Activated naive CD4-positive, alpha-beta T cell treated with anti-CD3 and anti-CD28 coated beads, Interleukin-2, amount 10 ng/mL, durations not matched to agents 7 days and 5 days (primary cell): ENCODE measurements at regions not wholly inside any gene's neighbourhood (a gene's known extent, or its start where the extent isn't known, plus 50 kb on each side); places are given as distances from the start of the nearest gene placed in this dataset.

ENCODE experiments used
- CTCF ChIA-PET: fragments of 350-600 bp; sonication (Branson Sonifier 250); formaldehyde crosslinking; loops from one replicate; lab custom pipeline; 2021; ENCODE audit warnings: antibody characterized with exemption; lab: Charles Lee
- DNase-seq: peaks from one replicate; pipeline ENCODE4 v3.0.0-alpha.2; 2020
- H3K27ac Mint-ChIP-seq: one replicate; pipeline ENCODE4 v1.8.0; 2021; ENCODE audit warnings: mild to moderate bottlenecking, moderate library complexity, mixed read lengths
- H3K27me3 Mint-ChIP-seq: one replicate; pipeline ENCODE4 v1.8.0; 2021; ENCODE audit warnings: mild to moderate bottlenecking, mixed read lengths
- H3K36me3 Mint-ChIP-seq: one replicate; pipeline ENCODE4 v1.8.0; 2021; ENCODE audit warnings: mixed read lengths
- H3K4me1 Mint-ChIP-seq: one replicate; pipeline ENCODE4 v1.8.0; 2021; ENCODE audit warnings: mixed read lengths
- H3K4me3 Mint-ChIP-seq: one replicate; pipeline ENCODE4 v1.8.0; 2021; ENCODE audit warnings: mild to moderate bottlenecking, moderate library complexity, mixed read lengths
- H3K9me3 Mint-ChIP-seq: one replicate; pipeline ENCODE4 v1.8.0; 2021; ENCODE audit warnings: mixed read lengths

DNA sequence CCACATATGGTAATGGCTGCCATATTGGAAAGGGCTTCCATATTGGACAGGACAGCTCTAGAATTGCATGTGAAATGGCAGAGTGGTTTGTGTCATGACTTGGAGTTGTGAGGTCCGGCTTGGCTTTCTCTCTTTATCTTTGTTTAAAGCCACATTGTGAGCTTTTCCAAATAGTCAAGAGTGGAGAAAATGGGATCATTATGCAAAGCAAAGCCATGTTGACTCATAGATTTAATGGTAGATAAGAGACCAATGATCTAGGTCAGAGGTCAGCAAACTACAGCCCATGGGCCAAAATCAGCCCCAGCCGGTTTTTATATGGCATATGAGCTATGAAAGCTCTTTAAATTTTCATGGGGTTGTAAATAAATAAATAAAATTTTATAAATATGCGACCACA lies 449.1 kb downstream of the BCL11B start:
- H3K4me1 Mint-ChIP-seq, result peaks cover 2% of the 10 kb centered on the region
- H3K9me3 Mint-ChIP-seq, result no peaks in the 10 kb centered on the region
- CTCF ChIA-PET, result no interaction called here
- DNase-seq, result no peak
- no peak overlapping the region for H3K27ac Mint-ChIP-seq
- H3K27me3 Mint-ChIP-seq, result peaks cover 6% of the 10 kb centered on the region
- H3K4me3 Mint-ChIP-seq, result no peak overlapping the region
- H3K36me3 Mint-ChIP-seq, result no peaks in the 10 kb centered on the region

DNA sequence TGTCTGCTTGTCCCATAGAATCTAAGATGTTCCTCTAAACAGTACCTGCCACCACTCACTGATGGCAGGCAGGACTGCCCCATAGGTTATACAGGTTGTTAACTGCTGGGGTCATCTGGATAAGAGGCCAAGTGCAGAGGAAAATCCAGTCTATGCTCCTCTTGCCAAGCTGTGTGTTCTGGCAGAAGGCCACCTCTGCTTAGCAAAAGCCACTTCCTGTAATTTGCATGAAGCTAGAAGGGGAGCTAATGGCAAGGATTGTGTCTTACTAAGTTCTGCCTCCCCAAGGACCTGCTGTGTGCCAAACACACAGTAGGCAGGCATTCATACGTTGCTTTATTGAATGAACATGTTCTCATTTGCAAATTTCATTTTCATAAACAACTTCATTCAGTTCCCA lies 445.4 kb downstream of the BCL11B start:
- Mint-ChIP-seq H3K27me3 (peaks cover 6% of the 10 kb centered on the region), H3K4me3 (no peak overlapping the region), H3K36me3 (no peaks in the 10 kb centered on the region), H3K4me1 (peaks cover 2% of the 10 kb centered on the region), H3K9me3 (no peaks in the 10 kb centered on the region), H3K27ac (no peak overlapping the region)
- CTCF ChIA-PET, result no interaction called here
- DNase-seq, result no peak

DNA sequence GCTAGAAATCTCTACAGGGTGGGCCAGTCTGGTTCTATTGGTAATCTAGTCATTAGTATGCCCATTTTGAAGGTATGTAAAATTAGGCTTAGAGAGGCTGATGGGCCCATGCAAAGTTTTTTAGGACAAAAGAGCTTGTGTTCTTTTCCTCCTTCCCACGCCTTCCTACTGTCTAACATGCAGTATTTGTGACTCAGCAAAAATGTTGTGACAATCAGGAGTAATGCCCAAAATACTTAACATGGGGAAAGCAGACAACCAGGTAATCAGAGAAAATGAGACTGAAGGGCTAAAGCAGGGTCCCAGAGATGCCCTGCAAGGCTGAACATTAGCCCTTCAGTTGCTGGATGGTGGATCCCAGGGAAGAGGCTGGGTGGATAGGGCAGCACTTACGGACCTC lies 437.9 kb downstream of the BCL11B start:
- CTCF ChIA-PET, result no interaction called here
- Mint-ChIP-seq H3K4me3 (no peak overlapping the region), H3K27me3 (no peaks in the 10 kb centered on the region), H3K27ac (no peak overlapping the region), H3K4me1 (no peaks in the 10 kb centered on the region), H3K36me3 (no peaks in the 10 kb centered on the region), H3K9me3 (no peaks in the 10 kb centered on the region)
- no peak for DNase-seq

DNA sequence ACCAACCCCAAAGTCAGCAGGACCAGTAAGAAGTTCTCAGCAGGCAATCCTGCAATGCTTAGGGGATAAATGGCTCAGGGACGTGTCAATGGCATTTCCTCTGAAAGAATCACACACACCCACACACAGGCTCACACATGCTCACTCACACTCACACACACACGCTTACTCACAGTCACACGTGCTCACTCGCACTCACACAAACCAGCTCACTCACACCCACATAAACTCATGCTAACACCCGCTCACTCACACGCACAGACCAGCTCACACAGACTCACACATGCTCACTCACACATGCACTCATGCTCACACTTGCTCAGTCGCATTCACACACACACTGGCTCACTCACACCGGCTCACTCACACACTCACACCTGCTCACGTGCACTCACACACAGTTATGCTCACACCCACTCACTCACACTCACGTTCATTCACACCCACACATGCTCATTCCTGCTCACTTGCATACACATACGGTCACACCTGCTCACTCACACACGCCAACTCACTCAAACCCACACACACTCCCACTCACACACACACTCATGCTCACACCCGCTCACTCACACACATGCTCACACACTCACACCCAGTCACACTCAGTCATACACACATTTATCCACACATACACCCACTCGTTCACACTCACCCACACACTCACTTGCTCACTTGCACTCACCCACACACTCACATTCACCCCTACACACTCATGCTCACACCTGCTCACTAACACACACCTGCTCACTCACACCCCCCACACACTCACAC lies 436.8 kb downstream of the BCL11B start:
- DNase-seq, result no peak
- H3K27me3 Mint-ChIP-seq, result peaks cover 5% of the 10 kb centered on the region
- no peak overlapping the region for H3K4me3 Mint-ChIP-seq
- CTCF ChIA-PET, result no interaction called here
- no peaks in the 10 kb centered on the region for H3K9me3 Mint-ChIP-seq
- no peaks in the 10 kb centered on the region for H3K4me1 Mint-ChIP-seq
- no peaks in the 10 kb centered on the region for H3K36me3 Mint-ChIP-seq
- H3K27ac Mint-ChIP-seq, result no peak overlapping the region

DNA sequence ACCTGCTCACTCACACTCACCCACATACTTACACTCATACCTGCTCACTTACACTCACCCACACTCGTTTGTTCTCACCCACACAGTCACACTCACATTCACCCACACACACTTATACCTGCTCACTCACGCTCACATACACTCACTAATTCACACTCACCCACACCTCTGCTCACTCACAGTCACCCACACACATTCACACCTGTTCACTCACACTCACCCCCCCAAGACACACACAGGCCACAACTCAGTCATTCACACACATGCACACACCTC lies 436.2 kb downstream of the BCL11B start:
- H3K4me1 Mint-ChIP-seq, result no peaks in the 10 kb centered on the region
- no peak overlapping the region for H3K4me3 Mint-ChIP-seq
- no peaks in the 10 kb centered on the region for H3K36me3 Mint-ChIP-seq
- no peak overlapping the region for H3K27ac Mint-ChIP-seq
- CTCF ChIA-PET, result no interaction called here
- H3K9me3 Mint-ChIP-seq, result no peaks in the 10 kb centered on the region
- DNase-seq, result no peak
- H3K27me3 Mint-ChIP-seq, result peaks cover 5% of the 10 kb centered on the region

DNA sequence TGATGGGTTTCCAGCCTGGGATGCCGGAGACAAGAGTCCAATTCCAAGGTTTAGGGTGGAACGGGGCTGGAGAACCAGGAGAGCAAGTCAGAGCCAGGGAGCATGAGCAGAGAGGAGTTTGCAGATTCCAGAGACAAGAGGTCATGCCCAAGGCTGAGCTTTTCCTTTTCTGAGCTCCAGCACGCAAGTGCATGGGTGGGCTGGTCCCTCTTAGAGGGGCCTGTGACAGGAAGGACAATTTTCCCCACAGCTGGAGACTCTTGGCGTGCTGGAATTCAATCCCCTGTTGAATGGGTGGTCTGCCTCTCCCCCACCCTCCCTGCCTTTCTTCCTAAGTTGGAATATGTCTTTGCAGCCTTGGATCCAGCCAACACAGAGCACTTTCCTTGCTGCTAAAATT lies 431.9 kb downstream of the BCL11B start:
- no peak overlapping the region for H3K4me3 Mint-ChIP-seq
- CTCF ChIA-PET, result no interaction called here
- H3K36me3 Mint-ChIP-seq, result no peaks in the 10 kb centered on the region
- no peaks in the 10 kb centered on the region for H3K9me3 Mint-ChIP-seq
- no peak for DNase-seq
- H3K27me3 Mint-ChIP-seq, result peaks cover 19% of the 10 kb centered on the region
- H3K4me1 Mint-ChIP-seq, result peaks cover 9% of the 10 kb centered on the region
- no peak overlapping the region for H3K27ac Mint-ChIP-seq

DNA sequence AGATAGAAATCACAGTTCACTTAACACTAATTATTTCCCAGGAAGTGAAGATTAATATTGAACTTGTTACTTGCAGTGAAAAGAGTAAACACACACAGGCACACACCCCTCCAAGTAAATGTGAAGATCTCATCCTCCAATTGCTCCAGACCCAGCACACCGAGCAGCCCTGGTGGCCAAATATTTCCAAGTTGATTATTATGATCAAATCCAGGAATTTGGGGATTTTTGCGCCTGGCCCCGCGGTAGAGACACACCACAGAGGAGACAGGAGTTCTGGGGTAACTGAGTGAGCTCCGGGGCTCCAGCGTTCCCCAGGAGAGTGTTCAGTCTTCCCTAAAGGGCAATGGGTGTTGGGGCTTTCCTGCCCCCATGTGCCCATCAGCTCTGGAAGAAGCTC lies 431.5 kb downstream of the BCL11B start:
- Mint-ChIP-seq H3K27ac (no peak overlapping the region), H3K27me3 (peaks cover 20% of the 10 kb centered on the region), H3K36me3 (no peaks in the 10 kb centered on the region), H3K9me3 (no peaks in the 10 kb centered on the region), H3K4me1 (peaks cover 9% of the 10 kb centered on the region), H3K4me3 (no peak overlapping the region)
- no peak for DNase-seq
- CTCF ChIA-PET, result no interaction called here

DNA sequence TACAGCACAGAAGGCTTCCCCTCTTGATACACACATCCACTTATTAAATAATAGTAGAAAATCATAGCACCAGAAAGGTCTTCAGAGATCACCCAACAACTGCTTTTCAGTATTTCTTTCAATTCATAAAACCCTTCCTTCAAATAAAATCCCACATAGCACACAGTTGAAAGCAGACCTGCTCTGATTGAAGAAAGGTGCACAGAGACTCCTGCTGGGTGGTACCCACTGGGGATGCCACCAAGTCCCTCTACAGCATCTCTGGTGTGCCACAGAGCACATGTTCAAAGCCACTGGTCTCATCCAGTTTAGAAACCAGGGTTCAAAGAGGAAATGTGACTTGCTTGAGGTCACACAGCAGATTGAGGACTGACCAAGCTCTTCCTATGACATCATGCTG lies 427.5 kb downstream of the BCL11B start:
- no peaks in the 10 kb centered on the region for H3K9me3 Mint-ChIP-seq
- H3K36me3 Mint-ChIP-seq, result no peaks in the 10 kb centered on the region
- H3K27ac Mint-ChIP-seq, result no peak overlapping the region
- no peak overlapping the region for H3K4me3 Mint-ChIP-seq
- peaks cover 34% of the 10 kb centered on the region for H3K27me3 Mint-ChIP-seq
- CTCF ChIA-PET, result no interaction called here
- H3K4me1 Mint-ChIP-seq, result peaks cover 9% of the 10 kb centered on the region
- DNase-seq, result no peak

DNA sequence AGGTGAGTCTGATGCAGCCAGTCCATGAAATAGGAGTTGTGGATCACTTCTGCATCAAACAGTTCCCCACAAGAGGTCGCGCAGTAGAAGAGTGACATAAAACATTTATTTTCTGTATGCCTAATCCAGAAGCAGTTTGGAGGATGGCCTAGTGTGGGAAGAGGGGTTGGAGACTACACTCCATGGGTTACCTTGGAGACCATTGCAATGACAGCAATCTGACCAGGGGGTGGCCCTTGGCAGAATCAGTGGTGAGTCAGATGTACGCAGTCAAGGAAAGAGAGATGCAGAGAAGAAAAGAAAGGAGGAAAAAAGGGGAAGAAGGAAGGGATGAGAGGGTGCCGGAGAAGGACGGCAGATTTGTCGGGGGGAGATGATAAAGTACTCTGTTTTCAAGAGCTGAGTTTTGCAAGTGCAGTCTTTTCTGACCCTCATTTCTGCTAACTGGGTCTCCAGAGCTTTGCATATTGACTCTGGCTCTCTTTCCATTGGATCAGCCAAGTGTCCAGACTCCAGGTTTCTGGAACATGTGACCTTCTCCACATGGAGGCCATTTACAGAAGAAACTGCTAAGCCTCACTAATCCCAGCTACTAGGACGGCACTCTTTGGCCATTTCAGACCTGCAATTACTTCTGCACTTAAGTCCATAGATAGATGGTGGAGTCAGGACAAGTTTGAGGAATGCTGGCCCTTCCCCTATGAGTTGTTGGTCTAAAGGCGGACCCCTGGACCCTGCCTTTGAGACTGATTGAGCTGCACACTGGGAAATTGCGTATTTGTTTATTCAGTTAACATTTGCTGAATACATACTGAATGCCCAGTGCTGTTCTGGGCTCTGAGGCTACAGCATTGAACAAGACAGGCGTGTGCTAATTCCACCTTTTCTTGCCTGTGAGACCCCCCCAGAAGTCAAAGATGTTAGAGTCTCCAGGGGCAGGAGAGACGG lies 424.2 kb downstream of the BCL11B start:
- no peaks in the 10 kb centered on the region for H3K9me3 Mint-ChIP-seq
- CTCF ChIA-PET, result no interaction called here
- H3K36me3 Mint-ChIP-seq, result no peaks in the 10 kb centered on the region
- peaks cover 25% of the 10 kb centered on the region for H3K27me3 Mint-ChIP-seq
- H3K4me3 Mint-ChIP-seq, result no peak overlapping the region
- H3K4me1 Mint-ChIP-seq, result peaks cover 9% of the 10 kb centered on the region
- no peak for DNase-seq
- H3K27ac Mint-ChIP-seq, result no peak overlapping the region

DNA sequence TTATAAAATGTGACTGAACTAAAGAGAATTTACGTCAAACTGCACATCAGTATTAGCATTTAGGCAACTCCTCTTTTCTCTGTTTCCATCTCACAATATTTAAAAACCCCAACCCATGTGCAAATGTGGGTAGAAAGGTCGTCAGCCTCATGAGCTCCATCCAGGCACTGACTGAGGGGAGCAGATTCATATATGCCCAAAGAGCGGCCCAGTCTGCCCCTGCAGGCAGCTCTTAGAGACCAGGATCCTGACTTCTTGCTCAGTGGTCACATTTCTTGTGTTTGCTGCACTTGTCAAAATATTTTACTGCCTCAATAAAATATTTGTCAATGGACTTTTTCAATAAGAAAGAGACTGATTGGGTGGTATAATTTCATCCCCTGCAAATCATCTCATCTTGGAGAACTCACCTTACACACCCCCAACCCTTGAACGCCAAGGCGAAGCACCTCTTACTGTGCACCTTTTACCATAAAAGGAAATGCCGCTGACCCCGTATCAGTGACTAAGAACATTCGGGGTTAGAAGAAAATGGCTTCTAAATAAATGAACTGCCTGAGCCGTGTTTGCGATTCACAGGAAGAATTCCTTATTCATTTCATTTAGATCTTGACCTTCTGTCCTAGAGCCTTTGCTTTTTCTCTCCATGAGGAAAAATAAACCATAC lies 418.8 kb downstream of the BCL11B start:
- Mint-ChIP-seq H3K4me3 (no peak overlapping the region), H3K9me3 (no peaks in the 10 kb centered on the region), H3K27ac (no peak overlapping the region), H3K27me3 (peaks cover 6% of the 10 kb centered on the region), H3K36me3 (no peaks in the 10 kb centered on the region), H3K4me1 (no peaks in the 10 kb centered on the region)
- DNase-seq, result no peak
- CTCF ChIA-PET, result no interaction called here

DNA sequence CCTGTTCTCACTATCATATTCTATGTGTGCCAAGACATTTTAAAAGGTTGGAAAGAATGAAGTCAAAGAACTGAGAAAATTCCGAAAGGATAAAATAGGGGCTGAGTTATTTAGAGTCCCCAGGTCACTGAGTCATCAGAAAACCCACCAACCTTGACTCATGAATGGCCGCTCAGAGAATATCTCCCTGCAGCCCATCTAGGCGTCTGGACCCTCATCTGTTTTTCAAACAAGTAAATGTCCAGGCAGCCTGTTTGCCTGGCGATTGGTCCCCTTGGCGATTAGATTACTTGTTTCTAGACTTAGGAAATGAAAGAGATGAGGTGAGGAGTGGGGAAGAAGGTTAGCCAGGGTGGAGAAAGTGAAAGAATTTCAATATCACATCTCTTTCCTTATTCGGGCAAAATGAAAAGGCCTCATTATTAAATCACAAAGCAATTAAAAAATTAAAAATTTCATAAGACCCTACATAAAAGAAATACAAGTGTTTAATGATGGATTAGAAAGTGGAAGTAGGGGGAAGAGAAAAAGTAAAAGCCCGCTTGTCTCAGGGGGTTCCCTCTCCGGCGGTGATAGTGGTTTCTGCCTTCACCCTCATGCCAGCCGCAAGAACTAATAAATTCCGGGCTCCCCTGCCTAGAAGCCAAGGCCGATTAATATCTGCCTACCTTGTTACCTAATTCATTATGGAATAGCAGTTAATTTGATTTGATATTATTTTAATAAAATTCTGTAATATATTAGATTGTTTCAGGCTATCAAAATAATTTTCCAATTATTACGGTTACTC lies 415.9 kb downstream of the BCL11B start:
- CTCF ChIA-PET, result interaction anchor here (0.6 kb wide), 1 partner anchor 645 kb away, joined by 3 read pairs; no protein-coding TSS in a partner anchor
- Mint-ChIP-seq H3K9me3 (no peaks in the 10 kb centered on the region), H3K27ac (no peak overlapping the region), H3K36me3 (no peaks in the 10 kb centered on the region), H3K4me3 (no peak overlapping the region), H3K4me1 (no peaks in the 10 kb centered on the region), H3K27me3 (peaks cover 18% of the 10 kb centered on the region)
- no peak for DNase-seq

DNA sequence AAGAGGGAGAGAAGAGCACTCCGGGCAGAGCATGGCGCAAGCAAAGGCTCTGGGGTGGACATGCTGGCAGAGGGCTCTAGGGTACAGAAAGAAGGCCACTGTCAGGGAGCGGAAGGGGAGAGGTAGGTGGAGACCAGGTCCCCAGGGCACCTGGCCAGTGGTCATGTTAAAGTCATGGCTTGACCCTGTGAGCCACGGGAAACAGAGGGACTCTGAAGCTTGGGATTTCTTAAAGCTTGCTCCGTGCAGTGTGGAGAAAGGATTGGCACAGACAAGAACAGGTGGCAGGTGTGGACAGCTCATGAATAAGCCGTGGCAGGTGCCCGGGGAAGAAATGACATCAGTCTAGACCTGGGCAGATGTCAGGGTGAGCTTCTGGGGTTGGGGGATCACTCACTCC lies 413.8 kb downstream of the BCL11B start:
- Mint-ChIP-seq H3K27ac (no peak overlapping the region), H3K4me3 (no peak overlapping the region), H3K36me3 (no peaks in the 10 kb centered on the region), H3K4me1 (no peaks in the 10 kb centered on the region), H3K9me3 (no peaks in the 10 kb centered on the region), H3K27me3 (peaks cover 21% of the 10 kb centered on the region)
- CTCF ChIA-PET, result no interaction called here
- DNase-seq, result no peak

DNA sequence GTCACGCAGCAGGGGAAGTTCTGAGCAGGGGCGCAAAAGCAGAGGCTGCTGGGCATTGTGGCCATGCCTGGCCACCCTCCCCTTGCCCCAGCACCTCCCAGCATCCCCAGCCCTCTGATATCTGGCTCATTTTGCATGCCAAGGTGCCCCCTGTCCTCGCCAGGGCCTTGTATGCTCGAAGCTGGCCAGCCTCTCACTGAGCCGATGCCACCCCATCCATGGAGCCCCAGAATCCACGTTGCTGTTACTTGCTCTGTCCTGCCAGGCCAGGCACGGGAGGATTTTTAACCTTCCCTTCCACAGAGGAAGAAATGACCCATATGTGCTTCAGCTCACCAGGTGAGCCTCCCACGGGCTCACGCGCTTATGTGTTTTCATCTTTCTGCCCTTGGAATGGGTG lies 413.4 kb downstream of the BCL11B start:
- DNase-seq, result no peak
- H3K4me1 Mint-ChIP-seq, result no peaks in the 10 kb centered on the region
- H3K4me3 Mint-ChIP-seq, result no peak overlapping the region
- peaks cover 21% of the 10 kb centered on the region for H3K27me3 Mint-ChIP-seq
- H3K27ac Mint-ChIP-seq, result no peak overlapping the region
- no peaks in the 10 kb centered on the region for H3K9me3 Mint-ChIP-seq
- no peaks in the 10 kb centered on the region for H3K36me3 Mint-ChIP-seq
- CTCF ChIA-PET, result no interaction called here

DNA sequence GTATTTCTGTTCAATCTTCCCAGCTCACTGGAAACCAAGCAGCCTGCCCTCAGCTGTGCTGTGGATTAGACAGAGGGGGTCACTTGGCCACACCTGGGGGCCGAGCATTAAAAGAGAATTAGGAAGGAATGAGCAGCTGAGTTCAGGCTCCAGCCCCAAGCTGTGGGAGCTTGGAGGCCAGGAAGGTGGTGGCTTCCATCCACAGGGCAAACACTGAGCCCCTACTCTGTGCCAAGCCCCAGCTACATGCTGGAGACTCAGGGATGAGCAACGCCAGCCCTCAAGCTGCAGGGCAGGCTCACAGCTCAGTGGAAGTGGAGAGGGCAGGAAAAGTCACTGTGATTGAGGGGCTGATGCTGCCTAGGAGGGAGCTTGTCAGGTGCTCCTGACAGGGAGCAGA lies 412.7 kb downstream of the BCL11B start:
- peaks cover 26% of the 10 kb centered on the region for H3K27me3 Mint-ChIP-seq
- no peaks in the 10 kb centered on the region for H3K4me1 Mint-ChIP-seq
- H3K27ac Mint-ChIP-seq, result no peak overlapping the region
- H3K36me3 Mint-ChIP-seq, result no peaks in the 10 kb centered on the region
- H3K9me3 Mint-ChIP-seq, result no peaks in the 10 kb centered on the region
- H3K4me3 Mint-ChIP-seq, result no peak overlapping the region
- no peak for DNase-seq
- CTCF ChIA-PET, result no interaction called here
